Endothelial cell of umbilical vein (primary cell): ENCODE measurements at regions not wholly inside any gene's neighbourhood (a gene's known extent, or its start where the extent isn't known, plus 50 kb on each side); places are given as distances from the start of the nearest gene placed in this dataset.
"Not testable (repeated sequence)": the region's sequence is repeated elsewhere in the genome, so short reads cannot be mapped to it uniquely, and the experiment has no call there.

Source experiments
- BruUV-seq: library from RNA; stranded (reverse); fragments of 400-500 nt; replicated peaks from 2 replicates; lab custom pipeline; 2021; lab: Mats Ljungman, UMichigan
- CTCF ChIA-PET: fragments of 300-600, 350-600 bp; sonication (Branson Sonifier 250); formaldehyde crosslinking; loops from one replicate; lab custom pipeline; 2021; ENCODE audit warnings: antibody characterized with exemption, inconsistent platforms; lab: Charles Lee
- POLR2A ChIA-PET: fragments of 300-600, 350-600 bp; sonication (Branson Sonifier 250); formaldehyde crosslinking; loops from one replicate; lab custom pipeline; 2021; ENCODE audit warnings: antibody characterized with exemption, inconsistent platforms; lab: Charles Lee
- DNase-seq: peaks from one replicate; pipeline ENCODE4 v3.0.0-alpha.2; 2011; ENCODE audit warnings: low read depth, low spot score
- FAIRE-seq: peaks from 2 replicates; lab custom pipeline; 2011; peaks lifted over from hg19 to GRCh38; lab: Jason Lieb, UNC
- H2AFZ ChIP-seq: 2 replicates; pipeline ENCODE4 v1.6.0; 2012; ENCODE audit warnings: low read depth, low read length, control low read depth, inconsistent platforms
- H3K27ac ChIP-seq: 2 replicates; pipeline ENCODE4 v1.5.1; 2011; ENCODE audit warnings: low read depth, mild to moderate bottlenecking, control low read depth, low read length, moderate library complexity; ENCODE audit not compliant: insufficient read depth
- H3K27me3 ChIP-seq, 2 experiments: 2 replicates each; pipeline versions ENCODE4 v1.6.0 to v1.6.1; 2011; ENCODE audit warnings: low read length in 2 of 2, mixed read lengths in 1 of 2; ENCODE audit not compliant: control insufficient read depth in 2 of 2, insufficient read depth in 2 of 2
- H3K36me3 ChIP-seq, 2 experiments: 2 replicates in 1 of 2; 3 replicates in 1 of 2; pipeline ENCODE4 v1.5.1; 2011; ENCODE audit warnings: low read length in 2 of 2, mild to moderate bottlenecking in 1 of 2, moderate library complexity in 1 of 2; ENCODE audit not compliant: control insufficient read depth in 2 of 2, insufficient read depth in 2 of 2; ENCODE audit errors: extremely low read depth in 1 of 2
- H3K4me1 ChIP-seq: 3 replicates; pipeline ENCODE4 v1.5.1; 2011; ENCODE audit warnings: mild to moderate bottlenecking, low read length; ENCODE audit not compliant: control insufficient read depth, insufficient read depth; ENCODE audit errors: extremely low read depth
- H3K4me2 ChIP-seq: 2 replicates; pipeline ENCODE4 v1.6.1; 2011; ENCODE audit warnings: low read length, control low read depth, mixed read lengths; ENCODE audit not compliant: insufficient read depth
- H3K4me3 ChIP-seq, 3 experiments: fragments of 200-600 bp in 1 of 3; sonication (generic), shearing (Covaris generic) in 1 of 3; replicated peaks in 1 of 3; 2 replicates each; pipeline ENCODE4 v1.5.1; 2011 to 2016; ENCODE audit warnings: control low read depth in 3 of 3, low read length in 3 of 3, mild to moderate bottlenecking in 2 of 3, inconsistent platforms in 1 of 3, low read depth in 1 of 3, moderate library complexity in 1 of 3; ENCODE audit not compliant: insufficient read depth in 1 of 3
- H3K79me2 ChIP-seq: 2 replicates; pipeline ENCODE4 v1.6.0; 2012; ENCODE audit warnings: low read length, inconsistent platforms; ENCODE audit not compliant: control insufficient read depth, insufficient read depth
- H3K9ac ChIP-seq: replicated peaks from 2 replicates; pipeline ENCODE3; 2011; ENCODE audit warnings: low read length, control low read depth; ENCODE audit not compliant: insufficient read depth; ENCODE audit errors: extremely low read depth
- H3K9me1 ChIP-seq: replicated peaks from 3 replicates; pipeline ENCODE4 v1.6.0; 2011; ENCODE audit warnings: mild to moderate bottlenecking, low read length; ENCODE audit not compliant: control insufficient read depth, insufficient read depth; ENCODE audit errors: extremely low read depth
- H3K9me3 ChIP-seq: replicated peaks from 2 replicates; pipeline ENCODE4 v1.5.1; 2012; ENCODE audit warnings: low read length, inconsistent platforms; ENCODE audit not compliant: control insufficient read depth, insufficient read depth
- H4K20me1 ChIP-seq: replicated peaks from 2 replicates; pipeline ENCODE3; 2011; ENCODE audit warnings: mild to moderate bottlenecking, low read length; ENCODE audit not compliant: control insufficient read depth, insufficient read depth; ENCODE audit errors: extremely low read depth
- MAX ChIP-seq: IDR thresholded peaks from 2 replicates; pipeline ENCODE4 v1.6.1; 2011; ENCODE audit not compliant: insufficient read depth, insufficient read length
- dilution Hi-C: fragments of 300-500 bp; cut with MboI; formaldehyde crosslinking; loops from one replicate; pipeline ENCODE4 v1.15.0; 2019; ENCODE audit warnings: low sequenced_read_pairs; ENCODE audit not compliant: extremely low pct_ligation_motif_present
- intact Hi-C: fragments of 100-400 bp; cut with micrococcal nuclease; formaldehyde crosslinking; loops from one replicate; pipeline ENCODE4 v1.10.0; 2022

- DNase-seq (no peak), FAIRE-seq (no peak)
- BruUV-seq: no TSS peak
- dilution Hi-C loops: no loop called here
- ChIA-PET POLR2A (no interaction called here), CTCF (no interaction called here)
- H3K36me3 ChIP-seq: no peaks in the 10 kb centered on the region
- H3K9ac ChIP-seq: no peak overlapping the region
- peaks cover 2% of the 10 kb centered on the region for H3K9me3 ChIP-seq
- H2AFZ ChIP-seq: no peak overlapping the region
- H3K27me3 ChIP-seq: no peaks in the 10 kb centered on the region
- H3K4me1 ChIP-seq: no peaks in the 10 kb centered on the region
- TF ChIP-seq MAX: no peak
- H3K27ac ChIP-seq: no peak overlapping the region
- H3K9me1 ChIP-seq: no peaks in the 10 kb centered on the region
- no peaks in the 10 kb centered on the region for H4K20me1 ChIP-seq
- no peaks in the 10 kb centered on the region for H3K79me2 ChIP-seq
- no peak overlapping the region for H3K4me3 ChIP-seq
- intact Hi-C loops: no loop called here
- no peak overlapping the region for H3K4me2 ChIP-seq
Measured at GRCh38 chr11:50102916-50103315, 70.2 kb downstream of the OR4C45 start.

GRCh38 chr11:50140686-50141085, 108.0 kb downstream of the OR4C45 start:
- dilution Hi-C loops, H4K20me1 ChIP-seq, H3K79me2 ChIP-seq, H3K4me1 ChIP-seq, H3K9me3 ChIP-seq, POLR2A ChIA-PET, H3K27me3 ChIP-seq, H3K36me3 ChIP-seq, DNase-seq, H3K9ac ChIP-seq, H3K4me3 ChIP-seq, intact Hi-C loops, H3K9me1 ChIP-seq, H3K4me2 ChIP-seq, H3K27ac ChIP-seq, CTCF ChIA-PET, H2AFZ ChIP-seq, BruUV-seq, FAIRE-seq: not testable (repeated sequence)

GRCh38 chr11:50146308-50146707, 113.6 kb downstream of the OR4C45 start:
- DNase-seq, H3K79me2 ChIP-seq, H4K20me1 ChIP-seq, H3K9me3 ChIP-seq, H2AFZ ChIP-seq, H3K9me1 ChIP-seq, H3K27ac ChIP-seq, intact Hi-C loops, H3K36me3 ChIP-seq, FAIRE-seq, H3K4me2 ChIP-seq, POLR2A ChIA-PET, CTCF ChIA-PET, dilution Hi-C loops, H3K27me3 ChIP-seq, H3K9ac ChIP-seq, BruUV-seq, H3K4me1 ChIP-seq, H3K4me3 ChIP-seq: not testable (repeated sequence)

- H3K9ac ChIP-seq, H4K20me1 ChIP-seq, POLR2A ChIA-PET, dilution Hi-C loops, intact Hi-C loops, H3K4me2 ChIP-seq, H3K79me2 ChIP-seq, H3K4me3 ChIP-seq, H3K9me3 ChIP-seq, DNase-seq, H3K27ac ChIP-seq, H3K9me1 ChIP-seq, CTCF ChIA-PET, H3K36me3 ChIP-seq, H3K4me1 ChIP-seq, H2AFZ ChIP-seq, H3K27me3 ChIP-seq, FAIRE-seq, BruUV-seq: not testable (repeated sequence)
Measured at GRCh38 chr11:50147946-50148345, 115.3 kb downstream of the OR4C45 start.
